Limb (tissue), 2 donors: ENCODE measurements at regions not wholly inside any gene's neighbourhood (a gene's known extent, or its start where the extent isn't known, plus 50 kb on each side); places are given as distances from the start of the nearest gene placed in this dataset.
A peak's percentile ranks its signal among the peaks of the same experiment; 100 is the strongest.

Source experiments
- DNase-seq, 2 donors: peaks; one replicate each; pipeline ENCODE4 v3.0.0-alpha.2; 2016; ENCODE audit errors: extremely low spot score in 2 of 2

GRCh38 chr12:24759155-24759554 lies 189.7 kb downstream of the BCAT1 start:
- DNase-seq: no peak

DNA sequence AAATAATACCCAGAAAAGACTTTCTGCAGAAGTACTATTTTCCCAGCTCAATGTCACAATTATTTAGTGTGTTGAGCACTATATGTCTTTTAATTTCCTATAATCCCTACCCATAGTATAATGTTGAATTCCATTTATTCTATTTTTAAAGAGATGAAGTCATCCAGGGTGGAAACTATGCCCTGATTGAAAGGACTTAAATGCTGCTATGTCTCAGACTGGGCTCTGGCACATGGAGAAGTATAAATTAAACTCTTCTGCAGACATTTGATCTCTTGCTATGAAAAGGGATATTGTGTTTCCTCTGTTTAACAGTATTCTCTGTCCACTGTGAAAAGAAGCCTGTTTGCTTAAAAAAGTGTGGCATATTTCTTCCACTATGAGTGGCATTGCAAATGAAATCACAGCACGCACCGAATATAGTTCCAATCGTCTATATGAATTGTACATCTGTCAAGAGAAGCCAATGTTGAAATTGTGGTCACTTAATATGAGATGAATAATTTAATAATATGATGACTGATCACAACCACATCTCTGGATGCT lies 192.3 kb downstream of the BCAT1 start:
- peak in 1 of 2 donors; percentile 58 for DNase-seq

DNA sequence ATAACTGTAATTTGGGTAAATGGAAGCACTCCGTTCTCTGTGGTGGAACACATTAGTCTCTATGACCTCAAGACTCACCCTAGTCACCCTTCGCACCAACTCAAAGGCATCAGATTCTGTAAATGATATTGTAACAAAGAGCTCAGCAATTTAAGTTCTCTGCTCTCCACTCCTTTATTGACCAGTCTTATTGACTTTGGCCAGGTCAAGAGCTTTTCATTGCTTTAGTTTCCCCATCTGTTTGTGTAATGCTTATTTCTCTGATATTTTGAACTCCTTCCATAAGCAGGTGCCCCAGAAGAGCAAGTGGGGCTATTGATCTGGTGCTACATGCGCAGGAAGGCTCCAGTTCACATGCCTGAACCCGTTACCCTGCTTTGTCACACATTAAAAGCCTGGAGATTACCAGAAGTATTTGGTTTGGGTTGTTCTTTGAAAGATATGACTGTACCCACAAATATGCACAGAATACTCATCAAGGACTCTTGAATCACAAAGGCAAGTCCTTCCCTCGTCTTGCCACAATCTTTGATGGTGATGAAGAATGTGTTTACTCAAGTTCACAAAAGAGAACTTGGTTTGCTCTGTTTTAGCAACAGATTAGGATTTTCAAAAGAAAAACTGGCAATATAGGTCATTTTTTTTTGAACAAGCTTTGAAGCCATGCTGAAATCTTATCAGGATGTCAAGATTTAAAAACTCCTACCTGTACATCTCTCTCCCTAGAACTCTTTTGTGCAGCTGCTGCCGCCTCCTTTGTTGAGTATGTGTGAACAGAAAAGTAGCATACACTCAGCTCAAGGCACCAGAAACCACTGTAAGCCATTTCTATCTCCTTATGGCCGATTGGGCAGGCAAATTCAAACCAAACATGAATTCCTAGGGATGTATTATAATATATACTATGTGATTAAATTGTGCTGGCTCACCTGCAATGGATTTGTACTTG lies 193.9 kb downstream of the BCAT1 start:
- no peak for DNase-seq

DNA sequence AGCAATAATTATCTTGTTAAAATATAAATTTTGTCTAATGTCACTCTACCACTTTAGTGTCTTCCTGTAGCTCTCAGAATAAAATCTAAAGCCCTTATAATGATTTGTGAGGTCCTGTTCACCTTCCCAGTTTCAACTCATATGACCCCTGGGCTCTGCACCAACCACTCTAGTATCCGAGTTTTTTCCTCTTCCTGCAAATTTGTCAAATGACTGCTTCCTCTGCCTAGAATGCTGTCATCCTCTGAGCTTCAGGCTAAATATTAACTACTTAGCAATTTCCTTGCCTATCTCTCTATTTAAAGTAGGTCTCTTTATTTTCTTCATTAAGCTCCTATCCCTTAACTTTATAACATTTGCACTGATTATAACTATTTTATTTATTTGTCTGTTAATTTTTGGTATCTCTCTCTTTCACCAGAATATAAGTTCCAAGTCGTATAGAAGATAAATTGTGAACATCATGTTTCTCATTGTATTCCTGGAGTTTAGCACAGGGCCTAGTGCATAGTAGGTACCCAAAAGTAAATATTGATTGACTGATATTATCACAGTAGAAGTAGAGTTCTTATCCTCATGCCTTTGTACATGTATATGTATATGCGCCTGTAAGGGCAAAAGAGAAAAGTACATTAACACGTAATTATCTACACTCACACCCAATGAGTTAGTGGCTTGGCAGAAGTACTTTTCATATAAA lies 196.0 kb downstream of the BCAT1 start:
- DNase-seq: no peak

DNA sequence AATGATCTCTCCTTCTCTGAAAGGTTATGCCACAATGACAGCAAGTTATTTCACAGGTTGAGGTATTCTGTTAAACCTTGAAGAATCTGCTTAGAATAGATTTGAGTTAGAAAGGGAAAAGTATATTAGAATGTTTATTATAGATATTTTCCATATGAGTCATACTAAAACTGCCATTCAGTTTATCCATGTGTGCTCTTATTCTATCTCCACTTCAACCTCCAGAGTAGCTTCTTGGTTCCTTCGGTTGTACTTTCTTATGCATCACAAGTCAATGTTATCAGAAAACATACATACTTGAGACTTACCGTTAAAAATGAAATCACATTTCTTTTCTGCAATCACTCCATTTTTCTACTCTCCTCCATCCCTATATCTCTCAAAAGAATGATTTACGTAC lies 197.7 kb downstream of the BCAT1 start:
- DNase-seq: no peak

DNA sequence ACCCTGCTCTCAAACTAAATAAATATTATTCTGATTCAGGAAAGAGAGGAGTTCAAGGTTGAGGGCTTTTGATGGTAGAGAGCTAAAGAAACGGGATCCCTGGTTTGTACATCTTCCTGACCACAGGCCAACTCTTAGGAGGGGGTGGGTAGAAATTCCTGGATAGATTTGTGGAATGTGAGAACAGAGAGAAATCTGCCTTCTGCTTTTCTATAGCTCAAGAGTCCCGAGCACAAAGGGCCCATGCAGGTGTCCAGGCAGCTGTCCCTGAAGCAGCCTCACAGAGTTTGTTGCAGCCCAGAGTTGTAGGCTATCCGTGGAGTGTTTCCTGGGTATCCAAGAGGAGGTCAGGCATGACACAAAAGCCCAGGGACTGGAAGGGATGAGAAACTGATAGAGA lies 198.6 kb downstream of the BCAT1 start:
- no peak for DNase-seq

GRCh38 chr12:24749171-24749570 lies 199.7 kb downstream of the BCAT1 start:
- DNase-seq: no peak

- DNase-seq: no peak
These were observed 200.6 kb downstream of the BCAT1 start for GRCh38 chr12:24748326-24748725.

- DNase-seq: no peak
These were observed 202.0 kb downstream of the BCAT1 start for GRCh38 chr12:24746864-24747263.

DNA sequence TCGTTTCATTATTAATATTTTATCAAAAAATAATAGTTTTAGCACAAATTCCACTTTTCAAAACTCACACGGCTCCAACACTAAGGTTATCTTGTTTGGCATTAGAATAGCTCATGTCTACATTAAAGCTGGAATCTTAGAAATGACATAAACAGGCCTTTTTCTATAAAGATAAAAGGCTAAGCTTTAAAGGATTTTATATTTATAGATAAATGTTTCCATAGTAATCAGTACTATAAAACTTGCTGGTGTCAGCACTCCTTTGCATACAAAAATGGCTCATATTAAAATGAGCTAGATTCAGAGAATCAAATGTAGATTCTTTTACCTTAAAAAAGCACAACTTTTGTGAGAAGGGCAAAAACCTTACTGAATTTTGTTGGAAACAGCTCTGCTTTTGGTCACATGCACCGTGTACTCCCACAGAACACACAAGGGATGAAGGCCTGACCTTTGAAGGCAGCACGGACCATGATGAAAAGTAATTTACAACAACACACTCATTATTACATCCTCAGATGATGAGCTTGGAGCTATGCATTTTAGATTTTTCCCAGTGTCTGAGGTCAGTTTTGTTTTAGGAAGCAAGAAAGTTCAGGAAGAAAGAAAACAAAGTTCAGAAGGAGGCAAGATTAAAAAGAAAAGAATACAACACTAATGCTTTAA lies 202.8 kb downstream of the BCAT1 start:
- no peak for DNase-seq

DNA sequence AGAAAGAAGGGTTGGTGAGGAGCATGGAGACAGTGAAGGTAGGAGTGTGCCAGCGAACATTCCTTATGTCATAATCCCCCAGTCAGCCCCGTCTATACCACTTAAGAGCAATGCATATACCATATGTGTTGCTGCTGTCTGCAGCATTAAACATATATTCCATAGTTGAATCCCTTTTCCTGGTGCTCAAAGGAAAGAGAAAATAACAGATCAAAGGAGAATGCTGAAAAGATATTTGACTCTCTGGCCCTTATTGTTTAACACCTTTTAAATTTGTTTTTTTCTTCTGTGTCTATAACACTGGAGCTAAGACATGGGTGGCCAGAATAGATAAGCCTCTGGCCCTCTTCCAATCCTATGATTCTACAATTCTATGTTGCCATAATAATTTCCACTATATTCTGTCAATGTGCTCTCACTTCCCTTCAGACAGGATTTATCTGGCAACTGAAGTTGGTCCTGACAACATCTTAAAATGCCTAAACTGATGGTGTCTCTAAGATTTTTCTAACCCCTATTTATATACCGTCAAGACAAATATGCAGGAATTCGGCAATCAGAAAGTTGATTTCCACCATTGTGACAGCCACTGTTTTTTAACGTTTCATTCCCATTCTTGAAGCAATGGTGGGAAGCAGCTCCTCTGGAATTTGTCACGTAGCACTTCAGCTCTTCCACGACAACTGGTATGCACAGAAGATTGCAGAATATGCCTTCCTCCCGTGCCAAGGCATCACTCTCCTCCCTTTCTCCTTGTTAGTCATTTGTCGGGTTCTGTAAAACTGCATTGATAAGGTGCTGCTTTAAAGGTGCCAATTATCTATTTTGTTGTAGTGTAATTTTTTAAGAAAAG lies 204.7 kb downstream of the BCAT1 start:
- DNase-seq: no peak

GRCh38 chr12:24742378-24742777 lies 206.5 kb downstream of the BCAT1 start:
- DNase-seq: no peak

- no peak for DNase-seq
These were observed 207.7 kb downstream of the BCAT1 start for GRCh38 chr12:24741216-24741615.

GRCh38 chr12:24739106-24739779 lies 209.7 kb downstream of the BCAT1 start:
- DNase-seq: no peak

DNA sequence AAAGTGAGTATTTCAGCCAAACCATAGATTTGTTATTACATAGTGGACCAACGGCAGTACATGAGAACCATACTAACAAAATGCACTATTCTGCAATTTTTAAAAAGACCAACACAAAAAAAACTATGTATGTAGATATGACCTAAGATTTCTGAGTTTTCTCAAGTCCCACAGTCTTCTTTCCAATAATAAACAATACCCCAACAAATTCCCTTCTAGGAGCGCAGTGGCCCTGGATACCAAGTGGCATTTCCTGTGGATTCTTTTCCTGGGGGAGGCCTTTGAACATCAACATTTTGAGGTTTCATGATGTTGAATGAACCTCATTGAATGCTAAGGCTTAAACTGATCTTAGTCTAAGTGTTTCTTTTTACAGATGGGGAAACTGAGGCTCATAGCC lies 210.5 kb downstream of the BCAT1 start:
- DNase-seq: no peak

- no peak for DNase-seq
These were observed 217.3 kb downstream of the BCAT1 start for GRCh38 chr12:24731596-24731995.

GRCh38 chr12:24730489-24730896 lies 218.4 kb downstream of the BCAT1 start:
- no peak for DNase-seq

DNA sequence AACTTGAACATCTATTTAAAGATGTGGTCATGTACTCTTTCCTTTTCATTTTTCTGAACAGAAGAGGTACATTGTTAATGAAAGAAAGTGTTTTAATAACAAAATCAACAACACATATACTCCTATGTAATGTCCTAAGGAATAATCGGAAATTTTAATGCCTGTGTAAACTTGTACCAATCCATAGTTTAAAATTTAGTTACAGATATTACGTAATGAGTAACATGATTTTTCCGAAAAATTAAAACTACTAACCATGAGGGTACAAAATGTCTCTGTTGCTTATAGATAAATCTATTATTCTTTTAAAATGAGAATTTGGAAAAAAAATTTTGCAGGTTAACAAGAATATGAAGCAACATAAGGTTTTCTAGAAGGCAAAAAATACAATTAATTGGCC lies 220.1 kb downstream of the BCAT1 start:
- no peak for DNase-seq

GRCh38 chr12:24728366-24728765 lies 220.5 kb downstream of the BCAT1 start:
- DNase-seq: peak in 1 of 2 donors; percentile 35

DNA sequence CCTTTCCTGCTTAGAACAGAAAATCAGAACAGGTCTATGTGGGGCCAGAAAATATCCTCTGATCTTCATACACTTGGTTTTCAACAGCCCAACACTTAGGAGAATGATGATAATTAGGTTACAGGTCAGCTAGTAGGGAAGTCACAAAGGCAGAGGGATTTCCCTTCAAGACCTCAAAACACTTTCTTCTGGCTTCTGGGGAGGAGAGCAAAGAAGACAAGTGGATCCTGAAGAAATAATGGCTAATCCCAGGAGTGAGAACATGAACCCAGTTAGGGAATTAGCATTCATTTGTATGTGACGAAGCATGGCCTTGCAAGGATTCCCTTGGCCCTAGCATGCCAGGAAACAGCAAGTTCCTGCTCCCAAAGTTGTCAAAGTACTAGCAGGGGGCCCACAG lies 223.3 kb downstream of the BCAT1 start:
- DNase-seq: no peak
